Activated CD4-positive, alpha-beta T cell treated with anti-CD3 and anti-CD28 coated beads for 4 hours (primary cell): ENCODE measurements at regions not wholly inside any gene's neighbourhood (a gene's known extent, or its start where the extent isn't known, plus 50 kb on each side); places are given as distances from the start of the nearest gene placed in this dataset.

Experiments
- DNase-seq, 2 donors: peaks; one replicate each; pipeline ENCODE4 v3.0.0-alpha.2; 2020

DNA sequence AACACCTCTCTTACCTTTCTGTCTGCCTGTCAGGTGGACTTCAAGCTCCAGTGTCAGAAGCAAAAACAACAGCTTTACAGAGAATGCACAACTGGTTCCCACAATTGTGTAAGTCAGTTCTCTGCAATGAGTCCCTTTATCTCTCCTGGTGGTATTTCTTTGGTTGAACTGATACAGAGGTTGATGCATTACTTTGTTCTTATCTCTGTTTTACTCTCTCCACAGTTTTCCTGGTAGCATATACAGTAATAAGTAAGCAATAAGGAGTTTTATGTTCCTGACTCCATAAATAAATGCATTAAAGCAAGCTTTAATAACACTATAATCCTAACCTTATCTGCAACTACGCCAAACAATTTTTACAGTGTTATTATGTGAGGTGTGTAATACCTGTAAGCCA lies 310.3 kb upstream of the GYPC start:
- no peak for DNase-seq

GRCh38 chr2:126356631-126357030 lies 299.3 kb upstream of the GYPC start:
- DNase-seq = no peak

- DNase-seq = no peak
Observed at GRCh38 chr2:126358122-126358521, 297.8 kb upstream of the GYPC start.

DNA sequence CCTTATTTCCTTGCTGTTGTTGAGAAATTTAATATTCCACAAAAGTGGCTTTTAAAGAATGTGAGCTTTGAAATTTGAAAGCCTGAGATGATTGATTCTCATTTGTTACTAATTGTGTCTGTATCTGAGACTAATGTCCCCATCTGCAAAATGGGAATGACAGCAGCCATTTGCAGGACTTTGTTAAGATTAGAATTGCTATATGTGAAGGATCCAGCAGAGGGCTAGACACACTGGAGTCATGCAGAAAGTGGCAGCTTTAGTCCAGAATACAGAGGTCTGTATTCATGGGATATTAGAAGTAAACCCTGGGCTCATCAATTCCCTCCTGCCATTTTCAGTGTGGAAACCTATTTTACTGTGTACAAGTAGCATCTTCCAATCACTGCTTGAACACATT lies 296.5 kb upstream of the GYPC start:
- no peak for DNase-seq

DNA sequence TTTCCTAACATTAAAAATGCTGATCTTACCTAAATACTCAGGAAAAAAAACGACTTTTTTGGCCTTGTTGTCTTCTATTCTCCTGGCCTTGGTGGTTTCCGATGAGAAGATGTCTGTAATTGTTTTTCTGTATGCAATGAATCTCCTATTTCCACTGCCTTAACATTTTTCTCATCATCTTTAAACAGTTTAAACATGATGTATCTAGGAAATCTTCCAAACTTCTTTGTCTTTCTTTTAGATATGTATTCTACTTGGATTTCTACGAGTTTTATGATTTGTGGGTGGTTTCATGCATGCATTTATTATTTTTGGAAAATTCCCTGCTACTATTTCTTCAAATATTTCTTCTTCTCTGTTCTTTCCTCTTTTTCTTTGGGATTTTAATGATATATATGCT lies 288.6 kb upstream of the GYPC start:
- DNase-seq = no peak

- DNase-seq = no peak
Observed at GRCh38 chr2:126368758-126369157, 287.2 kb upstream of the GYPC start.

- no peak for DNase-seq
Observed at GRCh38 chr2:126370201-126370600, 285.8 kb upstream of the GYPC start.

GRCh38 chr2:126372406-126372805 lies 283.6 kb upstream of the GYPC start:
- no peak for DNase-seq

GRCh38 chr2:126378176-126378575 lies 277.8 kb upstream of the GYPC start:
- no peak for DNase-seq

- no peak for DNase-seq
Observed at GRCh38 chr2:126381091-126381490, 274.9 kb upstream of the GYPC start.

GRCh38 chr2:126382998-126383397 lies 273.0 kb upstream of the GYPC start:
- no peak for DNase-seq

GRCh38 chr2:126383800-126384199 lies 272.2 kb upstream of the GYPC start:
- DNase-seq = no peak

DNA sequence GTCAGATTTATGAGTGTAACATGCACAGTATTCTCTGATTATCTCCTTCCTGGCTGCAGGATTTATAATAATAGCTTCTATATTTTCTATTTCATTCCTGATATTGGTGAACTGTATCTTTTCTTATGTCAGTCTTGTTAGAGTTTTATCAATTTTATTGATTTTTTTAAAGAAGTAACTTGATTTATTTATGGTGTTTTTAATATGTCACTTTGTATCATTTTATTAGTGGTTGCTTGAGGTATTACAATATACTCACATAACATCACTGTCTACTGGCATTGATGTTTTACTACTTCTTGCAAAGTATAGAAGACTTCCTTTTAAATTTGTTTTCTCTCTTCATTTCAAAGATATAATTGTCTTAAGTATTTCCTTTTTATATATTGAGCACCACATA lies 270.5 kb upstream of the GYPC start:
- DNase-seq = no peak

- no peak for DNase-seq
Observed at GRCh38 chr2:126385983-126386382, 270.0 kb upstream of the GYPC start.

- no peak for DNase-seq
Observed at GRCh38 chr2:126389446-126389845, 266.5 kb upstream of the GYPC start.

DNA sequence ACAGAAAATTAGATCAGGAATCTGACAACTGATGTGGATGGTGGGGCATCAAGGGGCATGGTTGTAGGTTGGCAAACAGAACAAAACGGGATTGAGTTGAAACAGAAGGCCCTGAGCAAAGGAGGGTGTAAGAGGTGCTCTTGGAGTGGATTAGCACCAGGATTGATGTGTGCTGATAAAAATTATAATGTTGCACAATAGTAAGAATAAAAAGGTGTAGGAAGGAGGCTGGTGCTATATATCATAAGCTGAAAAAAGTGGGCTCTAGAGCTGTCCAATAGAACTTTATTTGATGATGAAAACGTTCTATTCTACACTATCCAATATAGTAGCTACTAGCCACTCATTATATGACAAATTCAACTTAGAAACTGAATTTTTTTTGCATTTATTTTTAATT lies 263.1 kb upstream of the GYPC start:
- DNase-seq = no peak

- DNase-seq = no peak
Observed at GRCh38 chr2:126399001-126399400, 257.0 kb upstream of the GYPC start.

- DNase-seq = no peak
Observed at GRCh38 chr2:126403039-126403628, 252.8 kb upstream of the GYPC start.

DNA sequence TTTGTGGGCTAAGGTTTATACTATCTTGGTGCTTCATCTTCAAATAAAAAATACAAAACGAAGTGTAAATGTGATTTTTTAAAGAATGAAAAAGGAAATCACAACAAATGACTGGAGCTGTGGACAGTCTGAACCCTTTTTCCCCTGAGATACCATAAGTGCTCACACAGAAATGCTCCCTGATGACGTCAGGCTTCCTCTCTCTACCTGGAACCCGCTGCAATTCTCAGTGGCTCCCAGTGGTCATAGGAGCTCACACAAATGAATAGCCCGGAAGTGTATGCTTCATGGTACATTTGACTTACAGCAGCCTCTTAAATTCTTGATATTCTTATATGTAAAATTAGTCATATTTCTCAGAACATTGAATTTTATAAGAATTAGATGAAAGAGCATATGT lies 249.7 kb upstream of the GYPC start:
- DNase-seq = no peak

DNA sequence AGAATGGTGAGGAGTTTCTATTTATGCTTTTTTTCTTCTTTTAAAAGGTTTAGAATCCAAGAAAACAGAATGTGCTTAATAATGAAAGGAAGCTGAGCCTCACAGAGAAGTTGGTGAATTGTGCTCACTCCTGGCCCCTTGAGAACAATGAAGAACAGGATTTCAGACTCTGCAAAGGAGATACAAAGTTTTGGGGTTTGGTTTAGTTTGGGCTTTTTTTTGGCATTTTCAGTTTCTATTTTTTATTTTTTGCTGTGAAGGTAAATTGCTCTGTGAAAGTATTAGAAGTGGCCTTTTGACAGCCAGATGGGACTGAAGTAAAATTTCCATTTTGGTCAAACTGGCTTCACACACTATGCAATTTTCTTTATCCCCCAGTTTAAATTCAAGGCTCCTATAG lies 247.3 kb upstream of the GYPC start:
- DNase-seq = no peak

DNA sequence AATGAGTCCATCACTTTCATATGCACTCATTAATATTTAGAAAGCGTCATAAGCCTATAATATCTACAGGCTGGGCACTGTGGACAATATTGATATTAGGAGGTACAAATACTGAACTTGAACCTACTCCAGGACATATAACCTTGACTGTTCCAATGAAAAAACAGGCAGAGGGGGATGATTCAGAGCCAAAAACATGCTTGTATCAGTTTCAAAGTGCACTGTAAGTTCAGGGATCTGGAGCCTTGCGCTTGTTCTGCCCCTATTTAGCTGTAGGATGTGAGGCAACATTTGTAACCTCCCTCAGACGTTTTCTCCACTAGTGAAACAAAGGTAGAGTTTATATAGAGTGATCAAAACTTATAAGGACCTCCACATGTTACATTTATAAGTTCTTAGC lies 246.1 kb upstream of the GYPC start:
- no peak for DNase-seq

- DNase-seq = no peak
Observed at GRCh38 chr2:126413079-126413478, 242.9 kb upstream of the GYPC start.

DNA sequence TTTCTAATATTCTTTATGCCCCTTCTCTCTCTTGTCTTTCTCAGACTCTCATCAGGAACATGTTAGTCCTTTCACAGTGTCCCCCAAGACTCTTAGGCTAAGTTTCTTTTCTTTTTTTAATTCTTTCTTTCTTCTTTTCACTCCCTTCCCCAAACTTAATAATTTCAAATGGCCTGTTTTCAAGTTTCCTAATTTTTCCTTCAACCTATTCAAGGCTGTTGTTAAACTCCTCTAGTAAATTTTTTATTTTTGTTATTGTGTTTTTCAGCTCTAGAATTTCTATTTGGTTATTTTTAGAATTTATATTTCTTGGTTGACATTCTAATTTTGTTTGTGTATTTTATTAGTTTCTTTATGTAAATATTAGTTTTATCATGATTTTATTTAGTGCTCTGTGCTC lies 236.6 kb upstream of the GYPC start:
- DNase-seq = no peak

GRCh38 chr2:126425943-126426342 lies 230.0 kb upstream of the GYPC start:
- DNase-seq = no peak

DNA sequence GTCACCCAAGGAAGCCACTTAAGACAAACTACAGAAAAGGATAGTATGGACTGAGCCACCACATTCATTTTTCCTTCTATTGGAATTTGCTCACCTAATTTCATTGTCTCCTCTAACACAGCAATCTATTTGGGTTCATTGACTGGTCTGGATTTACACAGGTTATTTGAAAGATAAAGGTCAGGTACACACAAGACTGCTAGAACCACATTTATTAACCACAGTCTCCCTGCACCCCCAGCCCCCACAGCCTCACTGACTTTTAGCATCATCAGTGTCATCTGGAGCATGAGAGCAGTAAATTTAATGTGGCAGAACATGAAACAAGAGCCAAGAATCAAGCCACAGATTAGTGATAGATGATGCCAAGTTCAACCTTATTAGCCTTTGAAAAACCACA lies 226.9 kb upstream of the GYPC start:
- DNase-seq = no peak

GRCh38 chr2:126431136-126431535 lies 224.8 kb upstream of the GYPC start:
- no peak for DNase-seq
